ENCODE measurements at regions not wholly inside any gene's neighbourhood (a gene's known extent, or its start where the extent isn't known, plus 50 kb on each side); places are given as distances from the start of the nearest gene placed in this dataset.

- BruUV-seq (replicated peaks), result no TSS peak
- POLR2A ChIA-PET, result no interaction called here
- no peak for ATAC-seq
Measured at GRCh38 chr14:21796916-21797315, 123.3 kb upstream of the OR4E1 start.

GRCh38 chr14:21795456-21795855 is 121.8 kb upstream of the OR4E1 start:
- CTCF ChIA-PET, result no interaction called here

More at GRCh38 chr14:21796916-21797315, 123.3 kb upstream of the OR4E1 start:
- no peak overlapping the region for H3K4me3 ChIP-seq (ENCODE audit: low read depth in 2 of 2, low read length in 2 of 2)
- intact Hi-C loops (cut with micrococcal nuclease; ENCODE audit: unreplicated experiment), result no loop called here
- no peaks in the 10 kb centered on the region for H3K27me3 ChIP-seq (ENCODE audit: control insufficient read depth, insufficient read depth, low read length)
- no peak for DNase-seq (ENCODE audit: low read depth, low spot score)
- no peaks in the 10 kb centered on the region for H3K9me3 ChIP-seq (ENCODE audit: control insufficient read depth, insufficient read depth, low read depth, low read length)
- H3K27ac ChIP-seq (ENCODE audit: low read length), result no peak overlapping the region
- no peaks in the 10 kb centered on the region for H3K4me1 ChIP-seq (ENCODE audit: control insufficient read depth, insufficient read depth, low read length)
- TF ChIP-seq POLR2AphosphoS5 (IDR thresholded peaks at IDR 0.05; ENCODE audit: low read depth, low read length) (no peak), TCF7L2 (IDR thresholded peaks at IDR 0.05; ENCODE audit: low read depth, low read length) (no peak)
- CTCF ChIA-PET, result no interaction called here
- H3K36me3 ChIP-seq (ENCODE audit: control insufficient read depth, insufficient read depth, low read length), result no peaks in the 10 kb centered on the region
- in situ Hi-C loops (cut with HindIII; ENCODE audit: low pct_unique_long_range_greater_than_20kb, low sequenced_read_pairs), result no loop called here

More at GRCh38 chr14:21795456-21795855, 121.8 kb upstream of the OR4E1 start:
- ATAC-seq, result no peak
- H3K27me3 ChIP-seq (ENCODE audit: control insufficient read depth, insufficient read depth, low read length), result no peaks in the 10 kb centered on the region
- DNase-seq (ENCODE audit: low read depth, low spot score), result no peak
- intact Hi-C loops (cut with micrococcal nuclease; ENCODE audit: unreplicated experiment), result no loop called here
- in situ Hi-C loops (cut with HindIII; ENCODE audit: low pct_unique_long_range_greater_than_20kb, low sequenced_read_pairs), result no loop called here
- no peaks in the 10 kb centered on the region for H3K36me3 ChIP-seq (ENCODE audit: control insufficient read depth, insufficient read depth, low read length)
- no TSS peak for BruUV-seq (replicated peaks)
- POLR2A ChIA-PET, result no interaction called here
- H3K9me3 ChIP-seq (ENCODE audit: control insufficient read depth, insufficient read depth, low read depth, low read length), result no peaks in the 10 kb centered on the region
- TF ChIP-seq CTCF (IDR thresholded peaks at IDR 0.05) (no peak), TCF7L2 (IDR thresholded peaks at IDR 0.05; ENCODE audit: low read depth, low read length) (no peak), POLR2AphosphoS5 (IDR thresholded peaks at IDR 0.05; ENCODE audit: low read depth, low read length) (no peak), SIN3A (IDR thresholded peaks at IDR 0.05; ENCODE audit: borderline replicate concordance, insufficient read depth, low read depth, low read length) (no peak), REST (IDR thresholded peaks at IDR 0.05; ENCODE audit: insufficient read depth in 1 of 2, low read depth in 2 of 2, low read length in 1 of 2) (no peak)
- H3K4me3 ChIP-seq (ENCODE audit: low read depth in 2 of 2, low read length in 2 of 2), result no peak overlapping the region
- H3K4me1 ChIP-seq (ENCODE audit: control insufficient read depth, insufficient read depth, low read length), result no peaks in the 10 kb centered on the region
- no peak overlapping the region for H3K27ac ChIP-seq (ENCODE audit: low read length)
